H1 (cell line): ENCODE measurements at regions not wholly inside any gene's neighbourhood (a gene's known extent, or its start where the extent isn't known, plus 50 kb on each side); places are given as distances from the start of the nearest gene placed in this dataset.

Experiments used
- BACH1 ChIP-seq: IDR thresholded peaks from 2 replicates; pipeline ENCODE4 v1.6.1; 2012; ENCODE audit warnings: low read length, improper control_type of control experiment
- E2F6 ChIP-seq: IDR thresholded peaks from 2 replicates; pipeline ENCODE4 v1.6.1; 2012; ENCODE audit warnings: inconsistent platforms

- no peak for TF ChIP-seq BACH1
- no peak for TF ChIP-seq E2F6
These were observed 196.2 kb upstream of the SMIM30 start (continued) for GRCh38 chr7:113314594-113314993.
